ENCODE measurements at regions not wholly inside any gene's neighbourhood (a gene's known extent, or its start where the extent isn't known, plus 50 kb on each side); places are given as distances from the start of the nearest gene placed in this dataset.

GRCh38 chr4:161134795-161135194, 1029.0 kb downstream of the FSTL5 start:
- TF ChIP-seq CTCF (conservative IDR thresholded peaks at IDR 0.05), result no peak
- no peak overlapping the region for H3K27ac ChIP-seq

GRCh38 chr4:161133586-161134276, 1030.1 kb downstream of the FSTL5 start:
- TF ChIP-seq CTCF (conservative IDR thresholded peaks at IDR 0.05), result no peak
- H3K27ac ChIP-seq, result no peak overlapping the region

- no peak for TF ChIP-seq CTCF (conservative IDR thresholded peaks at IDR 0.05)
- no peak overlapping the region for H3K27ac ChIP-seq
Measured at GRCh38 chr4:161132715-161133425, 1030.9 kb downstream of the FSTL5 start.

- no peak overlapping the region for H3K27ac ChIP-seq
- no peak for TF ChIP-seq CTCF (conservative IDR thresholded peaks at IDR 0.05)
Measured at GRCh38 chr4:161121451-161121850, 1042.3 kb downstream of the FSTL5 start.

GRCh38 chr4:161101881-161102280, 1061.9 kb downstream of the FSTL5 start:
- no peak overlapping the region for H3K27ac ChIP-seq
- TF ChIP-seq CTCF (conservative IDR thresholded peaks at IDR 0.05), result no peak

- no peak overlapping the region for H3K27ac ChIP-seq
- TF ChIP-seq CTCF (conservative IDR thresholded peaks at IDR 0.05), result no peak
Measured at GRCh38 chr4:161097821-161098220, 1066.0 kb downstream of the FSTL5 start.

GRCh38 chr4:161061046-161061445, 1102.8 kb downstream of the FSTL5 start:
- no peak for TF ChIP-seq CTCF (conservative IDR thresholded peaks at IDR 0.05)
- H3K27ac ChIP-seq, result no peak overlapping the region
